ENCODE measurements at regions not wholly inside any gene's neighbourhood (a gene's known extent, or its start where the extent isn't known, plus 50 kb on each side); places are given as distances from the start of the nearest gene placed in this dataset.
"Not testable (repeated sequence)": the region's sequence is repeated elsewhere in the genome, so short reads cannot be mapped to it uniquely, and the experiment has no call there.

DNA sequence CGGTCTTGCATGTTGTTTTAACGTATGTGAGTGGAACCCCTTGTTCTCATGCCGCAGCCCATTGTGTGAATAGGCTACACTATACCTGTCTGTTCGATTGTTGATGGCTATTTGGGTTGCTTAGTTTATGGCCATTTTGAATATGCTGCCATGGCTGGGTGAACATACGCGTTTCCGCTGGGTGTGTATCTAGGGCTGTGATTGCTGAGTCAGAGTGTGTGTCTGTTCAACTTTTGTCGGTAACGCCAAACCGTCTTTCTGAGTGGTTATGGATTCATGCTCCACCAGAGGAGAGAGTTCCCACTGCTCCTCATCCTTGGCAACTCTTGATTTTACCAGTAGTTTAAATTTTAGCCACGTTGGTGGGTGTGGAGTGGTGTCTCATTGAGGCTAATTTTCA, 77.0 kb downstream of the METRNL start:
- DNase-seq (ENCODE audit: extremely low read depth in 1 of 2, low read depth in 1 of 2) = no peak

GRCh38 chr17:83159204-83160049, 80.0 kb downstream of the METRNL start:
- no peak for DNase-seq (ENCODE audit: extremely low read depth in 1 of 2, low read depth in 1 of 2)

DNA sequence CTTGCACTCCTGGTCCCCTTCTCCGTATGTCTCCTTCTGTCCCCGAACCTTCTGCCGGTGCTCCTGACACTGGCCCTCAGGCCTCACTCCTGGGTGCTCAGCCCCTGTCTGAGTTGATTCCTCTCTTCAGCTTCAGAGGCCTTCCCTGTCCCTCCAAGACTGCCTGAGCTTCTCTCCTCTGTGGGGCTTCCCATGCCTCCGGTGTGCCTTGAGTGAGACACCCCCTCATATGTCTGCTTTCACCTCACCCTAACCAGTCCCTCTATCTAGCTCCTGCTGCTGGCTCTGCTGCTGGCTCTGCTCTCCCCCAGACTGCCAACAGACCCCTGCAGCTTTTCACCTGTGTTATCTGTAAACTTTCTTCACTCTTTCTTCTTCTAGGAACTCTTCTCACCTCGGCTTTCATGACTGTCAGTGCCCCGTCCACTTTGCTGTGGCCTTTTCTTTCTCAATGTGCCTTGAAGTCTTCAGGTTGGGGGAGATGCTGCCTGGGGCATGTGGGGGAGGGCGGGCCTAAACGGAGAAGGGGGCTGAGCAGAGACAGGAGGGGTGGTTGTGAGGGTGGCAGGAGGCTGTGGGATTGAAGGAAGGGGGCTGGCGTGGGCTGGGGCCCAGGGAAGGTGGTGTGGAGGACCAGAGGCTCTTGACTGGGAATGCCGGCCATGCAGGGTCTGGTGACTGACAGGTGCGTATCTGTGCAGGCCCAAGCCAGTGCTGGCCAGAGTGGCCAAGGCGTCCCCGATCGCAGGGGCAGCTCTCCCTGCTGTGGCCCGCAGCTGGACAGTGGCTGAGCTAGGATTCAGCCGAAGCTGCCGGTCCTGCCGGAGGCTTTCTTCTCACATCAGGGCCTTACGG, 81.3 kb downstream of the METRNL start:
- DNase-seq (ENCODE audit: extremely low read depth in 1 of 2, low read depth in 1 of 2) = no peak

GRCh38 chr17:83161298-83162034, 82.1 kb downstream of the METRNL start:
- no peak for DNase-seq (ENCODE audit: extremely low read depth in 1 of 2, low read depth in 1 of 2)

DNA sequence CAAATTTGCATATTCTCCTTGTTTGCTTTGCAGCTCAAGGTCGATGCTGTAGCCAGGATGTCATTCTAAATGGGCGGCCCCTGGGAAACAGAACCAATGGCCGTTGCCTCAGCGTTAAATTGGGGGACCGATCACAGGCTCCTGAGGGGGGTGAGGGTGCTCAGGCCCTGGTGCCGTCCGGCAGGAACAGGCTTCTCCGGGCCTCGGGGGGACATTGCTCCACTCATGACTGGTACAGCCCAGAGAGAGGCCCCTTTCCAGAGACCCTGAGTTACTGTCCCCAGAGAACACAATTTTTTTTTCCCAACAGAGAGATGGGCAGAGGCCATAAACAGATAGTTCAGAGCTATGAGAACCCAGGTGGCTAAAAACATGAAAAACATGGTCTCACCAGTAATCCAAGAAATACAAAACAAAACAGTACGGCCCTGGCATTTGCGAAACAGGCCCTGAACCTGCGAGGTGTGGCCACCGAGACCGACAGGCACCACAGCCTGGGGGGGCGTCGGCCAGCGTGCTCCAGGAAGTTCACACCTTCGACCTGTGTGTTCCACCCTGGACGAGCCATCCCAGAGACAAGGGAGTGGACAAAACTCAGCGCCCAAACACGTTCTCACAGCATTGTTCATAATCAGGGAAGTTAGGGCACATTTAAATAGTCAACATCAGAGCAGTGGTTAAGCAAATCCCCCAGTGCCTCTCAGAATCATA, 82.8 kb downstream of the METRNL start:
- DNase-seq (ENCODE audit: extremely low read depth in 1 of 2, low read depth in 1 of 2) = no peak

DNA sequence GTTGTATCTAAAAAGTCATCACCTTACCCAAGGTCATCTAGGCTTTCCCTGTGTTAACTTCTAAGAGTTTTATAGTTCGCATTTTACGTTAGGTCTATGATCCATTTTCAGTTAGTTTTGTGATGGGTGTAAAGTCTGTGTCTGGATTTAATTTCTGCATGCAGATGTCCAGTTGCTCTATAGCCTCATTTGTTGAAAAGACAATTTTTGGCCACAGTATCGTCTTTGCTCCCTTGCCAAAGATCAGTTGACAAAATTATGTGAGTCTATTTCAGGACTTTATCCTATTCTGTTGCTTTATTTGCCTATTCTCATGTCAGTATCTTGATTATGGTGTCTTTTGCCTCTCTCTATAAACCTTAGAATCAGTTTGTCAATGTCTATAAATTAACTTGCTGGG, 85.1 kb downstream of the METRNL start:
- DNase-seq (ENCODE audit: extremely low read depth in 1 of 2, low read depth in 1 of 2) = no peak

DNA sequence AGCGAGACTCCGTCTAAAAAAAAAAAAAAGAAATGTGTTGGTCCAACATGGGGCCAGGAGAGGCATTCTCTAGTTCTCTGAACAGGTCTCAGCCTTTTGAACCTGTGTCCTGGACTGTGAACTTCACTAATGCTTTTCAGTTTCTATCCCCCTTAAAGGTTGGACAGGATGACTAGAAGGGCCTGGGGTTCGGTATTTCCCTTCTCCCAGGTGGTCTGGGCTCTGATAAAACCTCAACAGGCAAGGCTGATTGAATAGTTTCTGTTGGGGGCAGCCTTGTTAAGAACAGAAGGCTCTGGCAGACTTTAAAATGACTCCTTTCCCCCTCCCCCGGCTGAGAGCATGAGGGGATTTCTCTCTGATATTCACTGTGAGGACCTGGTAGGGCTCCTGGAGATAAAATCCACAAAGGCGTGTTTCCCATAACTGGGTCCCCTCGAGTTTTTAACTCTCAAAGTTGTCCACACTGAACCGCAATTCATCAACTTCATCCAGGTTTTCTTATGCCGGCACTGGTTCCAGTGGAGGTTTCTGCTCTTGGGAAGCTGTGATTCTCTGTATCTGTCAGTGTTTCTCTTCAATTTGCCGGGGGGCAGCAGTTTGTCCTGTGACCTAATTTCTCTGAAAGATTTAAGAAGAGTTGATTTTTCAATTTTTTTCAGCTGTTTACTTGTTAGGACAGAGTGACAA, 91.3 kb downstream of the METRNL start:
- no peak for DNase-seq (ENCODE audit: extremely low read depth in 1 of 2, low read depth in 1 of 2)

- DNase-seq (ENCODE audit: extremely low read depth in 1 of 2, low read depth in 1 of 2) = no peak
Observed at GRCh38 chr17:83171661-83172060, 92.3 kb downstream of the METRNL start.

DNA sequence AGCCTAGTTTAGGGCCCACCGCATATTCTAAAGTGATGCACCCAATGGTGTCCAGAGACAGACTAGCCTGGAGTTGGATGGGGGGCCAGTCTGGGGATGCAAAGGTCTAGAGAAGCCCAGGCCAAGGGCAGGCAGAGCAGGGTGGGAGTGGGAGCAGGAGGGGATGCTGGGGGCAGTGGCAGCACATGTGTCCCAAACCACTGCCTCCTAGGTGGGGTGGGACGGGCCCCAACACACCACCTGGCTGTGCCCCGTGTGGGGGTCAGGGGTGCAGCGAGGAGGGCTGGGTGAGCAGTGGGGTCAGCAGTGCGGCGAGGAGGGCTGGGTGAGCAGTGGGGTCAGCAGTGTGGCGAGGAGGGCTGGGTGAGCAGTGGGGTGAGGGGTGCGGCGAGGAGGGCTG, 92.7 kb downstream of the METRNL start:
- DNase-seq (ENCODE audit: extremely low read depth in 1 of 2, low read depth in 1 of 2) = not testable (repeated sequence)

DNA sequence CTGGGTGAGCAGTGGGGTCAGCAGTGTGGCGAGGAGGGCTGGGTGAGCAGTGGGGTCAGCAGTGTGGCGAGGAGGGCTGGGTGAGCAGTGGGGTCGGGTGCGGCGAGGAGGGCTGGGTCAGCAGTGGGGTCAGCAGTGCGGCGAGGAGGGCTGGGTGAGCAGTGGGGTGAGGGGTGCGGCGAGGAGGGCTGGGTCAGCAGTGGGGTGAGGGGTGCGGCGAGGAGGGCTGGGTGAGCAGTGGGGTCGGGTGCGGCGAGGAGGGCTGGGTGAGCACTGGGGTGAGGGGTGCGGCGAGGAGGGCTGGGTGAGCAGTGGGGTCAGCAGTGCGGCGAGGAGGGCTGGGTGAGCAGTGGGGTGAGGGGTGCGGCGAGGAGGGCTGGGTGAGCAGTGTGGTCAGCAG, 93.2 kb downstream of the METRNL start:
- not testable (repeated sequence) for DNase-seq (ENCODE audit: extremely low read depth in 1 of 2, low read depth in 1 of 2)

DNA sequence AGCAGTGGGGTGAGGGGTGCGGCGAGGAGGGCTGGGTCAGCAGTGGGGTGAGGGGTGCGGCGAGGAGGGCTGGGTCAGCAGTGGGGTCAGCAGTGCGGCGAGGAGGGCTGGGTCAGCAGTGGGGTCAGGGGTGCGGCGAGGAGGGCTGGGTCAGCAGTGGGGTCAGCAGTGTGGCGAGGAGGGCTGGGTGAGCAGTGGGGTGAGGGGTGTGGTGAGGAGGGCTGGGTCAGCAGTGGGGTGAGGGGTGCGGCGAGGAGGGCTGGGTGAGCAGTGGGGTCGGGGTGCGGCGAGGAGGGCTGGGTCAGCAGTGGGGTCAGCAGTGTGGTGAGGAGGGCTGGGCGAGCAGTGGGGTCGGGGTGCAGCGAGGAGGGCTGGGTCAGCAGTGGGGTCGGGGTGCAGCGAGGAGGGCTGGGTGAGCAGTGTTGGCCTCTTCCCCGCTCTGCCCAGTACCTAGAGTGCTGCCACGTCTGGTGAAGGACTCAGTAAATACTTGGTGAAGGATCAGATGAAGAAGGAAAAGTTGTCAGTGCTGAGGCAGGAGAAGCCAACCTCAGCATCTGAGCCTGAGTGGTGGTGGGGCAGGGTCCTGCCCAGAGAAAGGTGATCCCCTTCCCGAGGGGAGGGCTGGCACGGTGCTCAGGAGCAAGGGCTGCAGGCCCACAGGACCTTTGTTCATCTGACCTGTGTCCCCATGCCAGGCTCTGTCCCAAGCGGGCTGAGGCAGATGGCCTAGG, 93.9 kb downstream of the METRNL start:
- not testable (repeated sequence) for DNase-seq (ENCODE audit: extremely low read depth in 1 of 2, low read depth in 1 of 2)

- DNase-seq (ENCODE audit: extremely low read depth in 1 of 2, low read depth in 1 of 2) = no peak
Observed at GRCh38 chr17:83173914-83174361, 94.5 kb downstream of the METRNL start.

GRCh38 chr17:83174362-83175118, 95.1 kb downstream of the METRNL start:
- no peak for DNase-seq (ENCODE audit: extremely low read depth in 1 of 2, low read depth in 1 of 2)

DNA sequence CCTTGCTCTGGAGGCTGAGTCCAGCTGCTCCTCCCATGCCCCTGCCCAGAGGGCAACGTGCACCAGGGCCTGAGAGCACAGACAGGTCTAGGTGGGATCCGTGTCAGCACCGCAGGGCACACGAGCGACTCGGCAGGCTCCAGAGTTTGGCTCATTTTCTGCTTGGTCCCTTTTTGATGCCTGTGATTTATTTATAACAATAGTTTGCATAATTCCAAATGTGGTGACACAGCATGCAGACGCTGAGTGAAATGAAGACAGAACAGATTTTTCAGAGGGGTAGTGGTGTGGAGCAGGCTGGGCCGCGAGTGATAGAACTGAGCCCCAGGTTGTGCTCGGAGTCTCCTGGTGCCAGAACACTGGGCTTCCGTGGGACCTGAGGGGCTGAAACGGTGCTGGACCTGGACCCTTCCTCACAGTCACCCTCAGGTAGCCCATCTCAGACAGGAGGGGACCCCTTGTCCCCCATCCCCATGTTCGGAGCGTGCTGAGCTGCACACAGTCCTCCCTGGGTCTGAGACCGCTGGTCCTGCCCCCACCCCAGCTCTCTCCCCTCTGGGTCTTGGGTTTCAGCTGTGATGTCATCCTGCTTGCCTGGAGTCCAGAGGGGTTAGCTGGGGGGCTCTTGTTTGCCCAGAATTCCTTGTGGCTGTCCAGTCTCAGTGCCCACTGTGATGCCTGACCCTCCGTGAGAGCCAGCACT, 95.9 kb downstream of the METRNL start:
- DNase-seq (ENCODE audit: extremely low read depth in 1 of 2, low read depth in 1 of 2) = no peak

GRCh38 chr17:83175822-83176622, 96.6 kb downstream of the METRNL start:
- no peak for DNase-seq (ENCODE audit: extremely low read depth in 1 of 2, low read depth in 1 of 2)

- no peak for DNase-seq (ENCODE audit: extremely low read depth in 1 of 2, low read depth in 1 of 2)
Observed at GRCh38 chr17:83176623-83177583, 97.5 kb downstream of the METRNL start.
